ENCODE measurements at regions not wholly inside any gene's neighbourhood (a gene's known extent, or its start where the extent isn't known, plus 50 kb on each side); places are given as distances from the start of the nearest gene placed in this dataset.

DNA sequence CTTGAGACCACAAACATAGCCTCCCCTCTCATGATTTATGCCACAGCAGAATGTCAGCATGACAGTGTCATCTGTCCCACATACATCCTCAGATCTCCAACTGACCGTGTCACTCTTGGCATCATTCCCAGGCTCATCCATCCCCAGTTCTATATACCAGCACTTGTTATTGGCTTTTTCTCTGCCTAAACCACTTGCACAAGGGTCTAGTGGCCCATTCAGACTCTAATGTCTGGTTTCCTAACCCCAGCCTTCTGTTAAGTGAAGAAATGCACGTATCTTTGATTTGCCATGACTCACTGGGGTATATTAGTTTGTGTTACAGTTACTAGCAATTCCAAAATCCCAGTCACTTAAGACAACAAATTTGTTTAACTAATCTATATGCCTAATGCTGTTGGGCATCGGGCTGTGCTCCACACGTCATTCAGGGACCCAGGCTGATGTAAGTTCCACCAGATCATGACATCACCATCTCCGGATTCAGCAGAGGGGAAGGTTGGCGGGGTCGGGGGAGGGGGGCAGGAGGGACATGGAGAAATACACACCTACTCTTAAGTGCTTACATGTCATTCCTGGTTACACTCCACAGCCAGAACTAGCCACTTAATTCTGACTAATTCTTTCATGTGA lies 517.4 kb downstream of the BUD13 start:
- TF ChIP-seq, protein P1, sequence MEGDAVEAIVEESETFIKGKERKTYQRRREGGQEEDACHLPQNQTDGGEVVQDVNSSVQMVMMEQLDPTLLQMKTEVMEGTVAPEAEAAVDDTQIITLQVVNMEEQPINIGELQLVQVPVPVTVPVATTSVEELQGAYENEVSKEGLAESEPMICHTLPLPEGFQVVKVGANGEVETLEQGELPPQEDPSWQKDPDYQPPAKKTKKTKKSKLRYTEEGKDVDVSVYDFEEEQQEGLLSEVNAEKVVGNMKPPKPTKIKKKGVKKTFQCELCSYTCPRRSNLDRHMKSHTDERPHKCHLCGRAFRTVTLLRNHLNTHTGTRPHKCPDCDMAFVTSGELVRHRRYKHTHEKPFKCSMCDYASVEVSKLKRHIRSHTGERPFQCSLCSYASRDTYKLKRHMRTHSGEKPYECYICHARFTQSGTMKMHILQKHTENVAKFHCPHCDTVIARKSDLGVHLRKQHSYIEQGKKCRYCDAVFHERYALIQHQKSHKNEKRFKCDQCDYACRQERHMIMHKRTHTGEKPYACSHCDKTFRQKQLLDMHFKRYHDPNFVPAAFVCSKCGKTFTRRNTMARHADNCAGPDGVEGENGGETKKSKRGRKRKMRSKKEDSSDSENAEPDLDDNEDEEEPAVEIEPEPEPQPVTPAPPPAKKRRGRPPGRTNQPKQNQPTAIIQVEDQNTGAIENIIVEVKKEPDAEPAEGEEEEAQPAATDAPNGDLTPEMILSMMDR (IDR thresholded peaks at IDR 0.05) = no peak
- TF ChIP-seq POLR2A (IDR thresholded peaks at IDR 0.05) (no peak), POLR2AphosphoS5 (IDR thresholded peaks at IDR 0.05; ENCODE audit: insufficient read depth in 1 of 2, low read depth in 1 of 2) (no peak)
